GM18907 (cell line): ENCODE measurements at regions not wholly inside any gene's neighbourhood (a gene's known extent, or its start where the extent isn't known, plus 50 kb on each side); places are given as distances from the start of the nearest gene placed in this dataset.

Source experiments
- ATAC-seq: cut with Tn5 transposase; IDR thresholded peaks from one replicate; pipeline ENCODE4 v1.9.1; 2021; ENCODE audit warnings: mild to moderate bottlenecking, moderate library complexity; ENCODE audit not compliant: unreplicated experiment

DNA sequence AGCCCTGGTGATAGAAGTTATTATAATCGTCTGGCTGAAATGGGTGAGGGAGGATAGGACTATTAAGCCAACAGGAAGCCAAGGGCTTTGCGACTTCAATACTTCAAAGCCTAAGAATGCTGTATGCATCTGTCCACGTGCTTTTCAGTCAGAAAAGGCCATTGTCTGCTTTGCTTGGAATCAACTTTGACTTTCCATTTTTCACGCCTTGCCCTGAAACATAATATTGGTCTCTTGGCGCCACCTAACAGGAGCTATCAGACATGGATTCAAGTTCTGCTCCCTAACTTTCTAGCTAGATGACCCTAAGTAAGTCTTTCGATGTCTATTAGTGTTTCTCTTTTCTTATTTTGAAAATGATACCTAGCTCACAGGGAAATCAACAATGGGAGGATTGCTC, 572.6 kb downstream of the TLR4 start:
- ATAC-seq, result no peak

DNA sequence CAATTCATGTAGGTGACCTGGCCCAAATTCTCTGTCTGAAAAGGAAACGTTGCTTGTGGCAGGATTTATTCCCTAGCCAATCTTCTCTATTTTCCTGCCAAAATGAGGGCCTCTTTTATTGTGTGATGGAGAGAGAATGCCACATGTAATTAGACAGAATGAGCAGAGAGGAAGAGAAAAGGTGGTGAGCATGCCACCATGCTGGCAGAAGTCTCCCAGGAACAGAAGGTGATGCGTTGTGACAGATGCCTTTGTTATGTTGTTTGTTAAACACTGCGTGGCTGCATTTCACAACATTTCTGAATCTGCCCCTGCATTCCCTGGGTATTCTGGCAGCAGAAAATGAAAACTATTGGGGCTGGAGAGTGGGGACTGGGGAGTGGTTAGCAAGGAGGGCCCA, 577.6 kb downstream of the TLR4 start:
- no peak for ATAC-seq

DNA sequence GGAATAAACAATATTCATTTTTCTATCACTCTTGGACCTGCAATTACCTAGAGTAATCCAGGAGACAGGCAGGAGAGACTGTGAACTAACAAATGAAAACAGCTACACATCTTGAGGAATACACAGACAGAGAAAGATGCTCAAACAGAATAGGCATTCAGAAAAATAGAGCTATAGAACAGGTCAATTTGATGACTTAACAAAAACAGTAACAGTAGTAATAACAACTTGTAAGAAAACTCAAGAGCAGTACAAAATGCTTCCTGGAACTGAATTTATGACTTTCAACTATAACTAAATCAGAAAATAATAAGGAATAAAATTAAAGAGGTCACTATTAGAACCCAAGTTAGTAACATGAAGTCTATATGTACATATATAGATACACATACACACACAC, 579.3 kb downstream of the TLR4 start:
- no peak for ATAC-seq

DNA sequence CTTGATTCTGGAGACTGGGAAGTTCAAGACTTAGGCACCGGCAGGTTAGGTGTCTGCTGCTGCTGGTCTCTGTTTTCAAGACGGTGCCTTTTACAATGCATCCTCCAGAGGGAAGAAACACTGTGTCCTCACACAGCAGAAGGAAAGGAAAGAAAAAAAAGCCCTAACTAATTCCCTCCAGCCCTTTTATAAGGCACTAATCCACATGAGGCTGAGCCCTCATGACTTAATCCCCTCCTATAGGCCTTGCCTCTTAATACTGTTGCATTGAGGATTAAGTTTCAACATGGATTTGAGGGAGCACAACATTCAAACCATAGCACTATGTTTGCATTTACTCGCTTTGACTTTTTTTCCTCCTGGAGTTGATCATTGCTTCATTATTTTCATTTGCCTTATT, 585.9 kb downstream of the TLR4 start:
- ATAC-seq, result no peak

DNA sequence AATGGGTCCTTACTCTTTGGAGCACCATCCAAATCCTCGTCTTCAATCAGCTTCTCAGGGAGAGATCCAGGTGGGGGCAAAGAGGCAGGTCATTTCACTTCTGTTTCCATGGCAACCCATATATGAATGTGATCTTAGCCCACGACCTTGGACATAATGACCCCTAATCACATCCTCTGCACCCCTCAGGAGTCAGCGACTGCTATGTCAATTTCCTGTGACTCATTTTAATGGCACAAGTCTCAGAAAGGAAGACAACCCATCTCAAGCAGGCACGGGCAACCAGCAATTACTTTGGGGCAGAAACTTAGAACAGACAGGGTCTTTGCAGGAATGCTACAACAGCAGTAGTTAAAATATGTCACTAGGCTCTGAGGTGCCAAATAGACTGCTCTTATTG, 591.2 kb downstream of the TLR4 start:
- ATAC-seq, result no peak

DNA sequence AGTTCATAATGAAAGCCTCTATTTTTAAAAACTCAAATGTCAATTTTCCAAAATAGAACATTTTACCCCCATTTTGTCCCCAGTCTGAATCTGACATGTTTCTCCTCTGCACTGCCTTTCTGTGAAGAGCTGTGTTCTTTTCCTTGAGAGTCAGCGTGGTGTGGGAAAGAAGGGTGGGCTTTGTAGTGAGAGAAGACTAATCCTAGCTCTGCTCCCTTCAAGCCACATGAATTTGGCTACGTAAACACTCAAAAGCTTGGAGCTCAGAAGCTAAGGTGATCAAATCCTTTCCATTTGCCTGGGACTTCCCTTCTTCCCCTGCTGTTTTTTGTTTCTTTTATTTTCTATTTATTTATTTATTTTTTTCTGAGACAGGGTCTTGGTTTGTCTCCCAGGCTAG, 598.5 kb downstream of the TLR4 start:
- no peak for ATAC-seq

DNA sequence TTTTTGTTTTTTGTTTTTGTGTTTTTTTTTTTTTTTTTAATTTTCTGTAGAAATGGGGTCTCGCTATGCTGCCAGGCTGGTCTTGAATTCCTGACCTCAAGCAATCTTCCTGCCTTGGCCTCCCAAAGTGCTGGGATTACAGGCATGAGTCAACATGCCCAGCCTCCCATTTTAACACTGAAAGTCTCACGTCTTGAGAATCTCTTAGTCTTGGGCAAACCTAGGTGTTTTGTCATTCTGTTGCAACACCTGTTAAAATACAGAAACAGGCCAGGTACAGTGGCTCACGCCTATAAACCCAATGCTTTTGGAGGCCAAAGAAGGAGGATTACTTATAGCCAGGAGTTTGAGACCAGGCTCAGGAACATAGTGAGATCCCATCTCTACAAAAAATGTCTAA, 599.0 kb downstream of the TLR4 start:
- no peak for ATAC-seq

DNA sequence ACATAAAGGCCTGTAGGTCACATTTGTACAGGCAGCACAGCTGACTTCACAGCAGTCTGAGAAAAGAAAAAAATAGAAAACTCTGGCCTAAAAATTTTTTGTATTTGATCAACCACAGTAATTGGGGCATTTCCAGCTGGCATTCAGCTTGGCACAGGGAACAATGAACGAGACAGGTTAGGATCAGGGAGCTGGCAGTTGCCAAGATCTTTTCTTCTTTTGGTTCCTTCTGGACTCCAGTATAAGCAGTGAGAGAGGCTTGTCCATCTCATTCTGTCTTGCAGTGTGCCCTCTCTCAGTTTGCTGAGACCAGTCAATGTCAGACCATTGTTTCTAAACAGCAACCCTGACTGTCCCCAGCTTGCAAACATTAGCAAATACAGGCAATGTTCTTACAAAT, 601.1 kb downstream of the TLR4 start:
- ATAC-seq, result no peak

DNA sequence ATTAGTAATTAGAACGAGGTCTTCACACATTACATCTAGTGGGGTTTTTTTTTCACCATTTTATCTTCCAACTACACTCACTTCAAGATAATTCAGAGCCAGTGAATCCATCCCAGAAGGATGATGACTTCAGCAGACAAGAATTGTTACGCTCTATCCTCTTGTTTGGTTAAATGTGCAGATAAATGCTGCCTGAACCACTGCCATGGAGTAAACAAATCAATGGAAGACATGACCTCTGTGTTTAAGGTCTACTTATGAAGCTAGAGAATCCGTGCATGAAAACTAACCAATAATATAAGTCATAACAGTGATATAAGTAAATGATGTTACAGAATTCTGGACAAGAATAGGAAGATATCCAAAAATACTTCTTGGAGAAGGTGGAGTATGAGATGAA, 602.6 kb downstream of the TLR4 start:
- ATAC-seq, result no peak

DNA sequence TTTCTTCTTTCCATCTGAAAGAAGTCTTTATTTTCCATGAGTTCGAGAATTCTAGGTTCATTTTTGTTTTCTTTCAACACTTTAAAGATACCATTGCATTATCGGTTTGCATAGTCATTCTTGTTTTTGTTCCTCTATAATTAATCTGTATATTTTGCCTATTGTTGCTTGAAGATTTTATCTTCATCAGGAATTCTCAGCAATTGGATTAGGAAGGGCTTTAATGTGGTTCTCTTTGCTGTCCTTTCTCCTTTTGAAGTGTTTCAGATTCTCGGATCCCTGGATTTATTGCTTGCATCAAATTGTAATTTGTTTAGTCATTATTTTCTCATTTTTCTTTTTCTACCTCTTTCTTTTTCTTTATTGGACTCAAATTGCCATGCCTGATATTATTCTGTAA, 609.8 kb downstream of the TLR4 start:
- no peak for ATAC-seq

DNA sequence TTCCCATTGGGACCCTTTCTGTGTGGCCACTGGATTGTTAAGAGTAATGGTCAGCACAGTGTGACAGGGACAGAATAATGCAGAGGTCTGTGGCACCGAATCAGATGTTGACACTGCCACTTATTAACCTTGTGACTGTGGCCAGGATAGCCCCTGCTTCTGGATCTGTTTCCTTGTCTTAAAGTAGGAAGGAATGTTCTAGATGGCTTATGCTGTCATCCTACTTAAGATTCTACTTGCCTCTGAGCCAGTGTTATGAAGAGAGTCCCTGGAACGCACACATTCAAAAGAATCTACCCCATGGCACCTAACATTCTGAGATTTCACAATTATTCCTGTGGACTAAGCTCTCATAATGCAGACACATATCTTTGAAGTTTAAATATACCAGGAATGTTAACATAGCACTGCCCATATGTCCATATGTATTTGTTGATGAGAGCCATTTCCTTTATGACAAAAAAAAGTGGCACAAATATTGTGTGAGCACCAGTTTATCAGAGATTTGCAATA, 612.7 kb downstream of the TLR4 start:
- ATAC-seq, result no peak

DNA sequence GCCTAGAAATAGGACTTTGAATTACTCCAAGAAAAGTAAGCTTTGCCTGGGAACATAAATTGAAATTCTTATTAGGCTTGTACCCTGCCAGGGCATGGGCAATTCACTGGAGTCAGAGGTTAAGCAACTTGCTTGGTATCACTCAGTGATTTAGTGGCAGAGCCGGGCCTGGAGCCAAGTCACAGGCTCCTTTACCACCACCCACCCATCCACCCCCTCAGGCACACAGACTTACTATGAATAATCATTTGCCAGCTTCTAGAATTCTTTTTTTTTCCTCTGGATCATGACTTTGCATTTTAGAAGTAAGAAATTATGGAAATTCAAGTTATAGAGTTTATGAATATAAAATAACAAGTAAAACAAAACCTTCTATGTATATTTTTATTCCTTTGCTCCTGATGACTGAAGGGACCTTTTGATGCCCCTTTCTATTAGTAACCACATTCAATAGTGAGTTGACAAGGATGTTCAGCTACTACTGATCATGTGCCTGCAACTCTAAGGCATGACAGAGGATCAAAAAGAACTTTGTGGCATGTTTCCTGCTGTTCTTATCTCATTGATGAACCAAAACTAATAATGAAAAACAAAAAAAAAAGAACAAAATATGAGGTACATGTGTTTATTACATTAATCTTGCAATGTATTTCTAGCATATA, 614.7 kb downstream of the TLR4 start:
- ATAC-seq, result no peak

DNA sequence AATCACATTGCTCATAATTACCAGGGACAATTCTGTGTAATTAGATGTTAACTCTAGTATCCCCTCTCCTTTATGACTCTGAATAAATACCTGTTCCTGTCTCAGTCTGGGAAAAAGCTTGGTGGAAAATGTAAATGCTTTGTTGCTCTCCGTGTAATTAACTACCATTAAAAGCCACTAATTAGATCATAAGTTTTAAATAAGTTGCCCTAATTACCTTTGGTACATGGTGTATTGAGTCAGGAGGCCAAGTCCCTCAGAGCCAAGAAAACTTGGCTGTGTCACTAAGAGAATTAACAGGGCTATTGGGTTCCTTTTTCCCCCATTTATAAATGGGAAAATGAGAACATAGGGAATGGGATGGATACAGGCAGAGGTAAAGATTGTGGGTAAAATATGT, 617.6 kb downstream of the TLR4 start:
- ATAC-seq, result no peak

DNA sequence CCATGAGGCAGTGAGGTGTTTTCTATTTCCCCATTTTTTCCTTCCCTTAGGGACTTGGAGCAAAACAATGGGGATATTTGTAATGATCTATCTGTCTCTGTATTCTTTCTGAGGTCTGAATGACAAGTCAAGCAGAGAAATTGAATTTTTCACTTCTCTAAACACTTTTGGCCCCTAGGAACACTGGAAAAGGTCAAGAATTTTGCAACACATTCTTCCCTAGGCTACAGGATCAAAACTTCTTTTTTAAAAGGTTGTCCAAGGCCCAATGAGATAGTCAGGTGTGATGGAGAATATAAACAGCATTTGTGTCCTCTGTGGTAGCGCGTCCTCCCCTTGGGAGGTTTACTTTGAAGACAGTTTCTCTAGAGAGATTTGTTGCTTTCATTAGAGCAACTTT, 620.5 kb downstream of the TLR4 start:
- no peak for ATAC-seq

DNA sequence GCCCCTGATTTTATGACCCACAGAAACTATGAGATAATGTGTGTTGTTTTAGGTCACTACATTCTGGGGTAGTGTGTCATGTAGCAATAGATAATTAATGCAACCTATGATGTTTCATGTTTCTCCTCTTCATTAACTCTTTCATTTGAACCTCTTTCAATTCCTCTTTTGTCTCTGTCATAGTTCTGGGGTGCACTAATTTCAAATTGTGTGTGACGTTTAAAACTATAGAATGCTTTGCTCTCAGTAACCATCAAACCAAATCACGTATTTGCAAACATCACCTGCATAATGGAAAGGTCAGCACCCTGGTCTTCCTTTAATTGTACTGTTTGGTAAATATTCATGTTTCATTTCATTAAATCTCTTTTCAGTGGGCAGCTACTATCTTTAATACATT, 621.6 kb downstream of the TLR4 start:
- ATAC-seq, result no peak

DNA sequence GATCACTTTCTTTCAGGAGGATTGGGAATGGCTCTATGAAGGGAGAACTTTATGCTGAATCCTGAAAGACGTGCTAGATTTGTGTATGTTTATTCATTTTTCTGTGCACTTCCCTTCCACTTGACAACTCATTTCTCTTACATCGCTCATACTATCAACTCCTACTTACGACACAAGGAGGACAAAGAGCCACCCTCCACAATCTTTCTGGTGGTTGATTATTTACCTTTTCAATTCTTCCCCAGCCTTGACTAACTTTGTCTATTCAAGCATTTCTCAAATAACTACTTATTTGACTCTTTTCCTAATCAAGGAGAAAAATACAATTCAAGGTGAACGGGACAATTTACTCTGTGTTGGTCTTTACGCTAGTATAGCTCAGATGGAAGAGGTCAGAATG, 622.1 kb downstream of the TLR4 start:
- no peak for ATAC-seq

DNA sequence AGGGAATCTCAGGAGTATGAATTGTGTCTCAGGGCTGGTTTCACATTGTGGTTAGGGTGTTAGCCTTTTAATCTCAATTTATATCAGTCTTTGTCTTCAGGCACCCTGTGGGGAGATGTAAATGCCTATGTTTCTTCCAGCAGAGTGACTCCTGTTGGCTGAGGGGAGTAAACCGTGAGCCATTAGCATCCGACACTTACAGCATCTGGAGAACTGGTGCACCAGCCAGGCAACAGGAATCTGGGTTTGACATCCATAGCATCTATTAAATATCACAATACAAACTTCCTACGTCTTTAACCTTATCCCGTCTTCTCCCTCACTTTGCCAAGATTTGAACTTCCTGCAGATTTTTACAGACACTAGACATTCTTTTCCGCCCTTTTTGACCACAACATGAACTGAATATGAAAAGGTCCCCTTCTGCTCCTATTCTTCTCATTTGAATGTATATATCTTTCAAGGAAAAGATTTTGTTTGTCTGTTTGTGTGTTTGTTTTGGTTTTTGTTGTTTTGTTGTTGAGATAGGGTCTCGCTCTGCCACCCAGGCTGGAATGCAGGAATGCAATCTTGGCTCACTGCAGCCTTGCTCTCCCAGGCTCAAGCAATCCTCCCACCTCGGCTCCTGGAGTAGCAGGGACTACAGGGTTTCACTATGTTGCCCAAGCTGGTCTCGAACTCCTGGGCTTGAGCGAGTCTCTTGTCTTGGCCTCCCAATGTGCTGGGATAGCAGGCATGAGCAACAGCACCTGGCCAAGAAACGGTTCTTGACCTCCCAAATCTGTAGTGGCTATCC, 626.2 kb downstream of the TLR4 start:
- ATAC-seq, result no peak

DNA sequence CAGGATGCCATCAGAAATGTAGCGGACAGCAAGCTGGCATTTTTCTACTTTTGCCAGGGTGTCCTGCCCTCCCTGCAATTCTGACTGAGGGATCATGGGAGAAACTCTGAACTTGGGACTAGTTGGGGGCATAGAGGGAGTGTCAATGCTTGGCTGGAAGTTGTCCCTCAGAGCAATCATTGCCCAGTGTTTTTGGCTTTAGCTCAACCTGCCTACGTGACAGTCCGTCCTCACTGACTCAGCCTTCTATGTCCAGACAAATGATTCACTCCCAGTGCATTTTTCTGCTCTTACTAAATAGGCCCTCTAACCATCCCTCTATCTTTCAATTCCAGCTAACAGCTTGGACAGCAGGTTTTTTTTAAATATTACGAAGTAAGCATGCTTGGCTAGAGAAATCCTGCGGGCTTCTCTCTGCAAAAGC, 627.4 kb downstream of the TLR4 start:
- ATAC-seq, result no peak

DNA sequence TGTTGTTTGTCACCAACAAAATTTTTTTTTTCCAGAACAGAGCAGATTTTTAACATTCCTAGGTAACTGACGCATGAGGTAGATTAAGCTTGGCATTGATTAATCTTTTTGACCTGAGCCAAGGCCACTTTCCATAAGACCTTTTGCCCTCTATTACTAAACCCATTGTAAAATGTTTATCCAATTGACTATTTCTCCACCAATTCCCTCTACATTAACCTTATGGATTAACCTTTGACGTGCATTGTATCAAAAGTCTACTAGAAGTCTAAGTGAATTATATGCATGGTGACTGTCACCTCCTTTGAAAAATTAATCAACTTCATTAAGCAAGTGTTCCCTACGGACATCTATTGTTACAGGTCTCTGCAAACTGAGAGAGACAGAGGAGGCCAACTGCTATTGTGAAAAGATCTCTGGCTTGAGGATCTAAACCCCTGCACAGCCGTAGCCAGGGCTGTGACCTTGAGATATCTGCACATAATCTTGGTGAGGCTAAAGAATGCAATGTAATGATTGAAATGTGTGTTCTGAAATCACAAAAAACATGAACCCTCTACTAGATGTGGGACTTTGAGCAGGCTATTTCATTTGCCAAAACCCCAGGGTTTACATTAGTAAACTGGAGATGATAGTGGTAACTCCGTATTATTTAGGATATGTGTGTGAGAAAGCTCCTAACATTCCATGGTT, 632.2 kb downstream of the TLR4 start:
- ATAC-seq, result no peak

DNA sequence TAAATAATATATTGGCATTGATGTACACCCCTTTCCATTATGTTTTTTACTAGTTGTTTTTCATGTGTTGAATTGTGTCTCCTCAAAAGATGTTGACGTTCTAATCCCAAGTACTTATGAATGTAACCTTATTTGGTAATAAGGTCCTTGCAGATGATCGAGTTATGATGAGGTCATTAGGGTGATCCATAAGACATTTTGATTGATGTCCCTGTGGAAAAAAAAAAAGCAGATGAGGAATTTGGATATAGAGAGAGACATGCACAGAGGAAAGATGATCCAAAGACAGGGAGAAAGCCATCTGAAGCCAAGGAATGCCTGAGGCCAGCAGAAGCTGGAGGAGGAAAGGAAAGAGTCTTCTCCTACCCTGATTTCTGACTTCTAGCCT, 632.7 kb downstream of the TLR4 start:
- ATAC-seq, result no peak

DNA sequence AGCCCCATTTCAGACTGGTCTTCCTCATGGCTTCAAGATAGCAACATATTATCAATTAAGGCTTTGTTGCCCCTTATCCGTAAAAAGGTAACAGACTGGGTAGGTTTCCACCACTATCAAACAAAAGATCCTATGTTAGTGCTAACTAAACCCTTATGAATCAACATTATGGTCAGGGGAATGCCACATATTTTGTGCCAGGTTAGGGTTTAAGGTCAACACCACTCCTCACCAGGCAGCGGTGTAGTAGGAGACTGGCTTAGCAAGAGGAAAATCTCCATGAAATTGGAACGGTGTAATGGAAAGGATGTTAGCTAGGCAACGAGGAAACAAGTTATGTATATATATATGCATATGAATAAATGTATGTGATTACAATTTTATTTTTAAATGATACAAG, 655.8 kb downstream of the TLR4 start:
- no peak for ATAC-seq

DNA sequence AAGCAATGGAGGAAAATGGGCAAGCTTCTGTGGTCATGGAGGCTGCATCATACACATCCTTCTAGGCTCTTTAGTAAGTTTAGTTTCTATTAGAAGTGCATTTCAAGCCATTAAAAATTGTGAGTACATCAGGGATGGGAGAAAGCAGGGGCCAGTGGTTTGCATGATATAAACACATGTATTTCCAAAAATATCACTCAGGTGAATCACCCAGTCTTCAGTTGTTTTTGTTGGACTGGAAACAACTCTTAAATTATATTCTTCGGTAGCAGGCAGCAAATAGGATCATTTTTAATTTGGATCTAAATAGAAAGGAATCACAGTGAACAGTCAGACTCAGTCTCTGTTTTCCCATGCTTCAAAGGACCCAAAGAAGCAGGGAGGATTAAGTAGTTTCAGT, 657.9 kb downstream of the TLR4 start:
- ATAC-seq, result no peak
